Astrocyte (in vitro differentiated cells and primary cell): ENCODE measurements at regions not wholly inside any gene's neighbourhood (a gene's known extent, or its start where the extent isn't known, plus 50 kb on each side); places are given as distances from the start of the nearest gene placed in this dataset.

ENCODE experiments used
- DNase-seq: peaks from one replicate; pipeline ENCODE4 v3.0.0-alpha.2; 2010; ENCODE audit warnings: low read depth
- FAIRE-seq: peaks from 2 replicates; lab custom pipeline; 2011; peaks lifted over from hg19 to GRCh38; lab: Jason Lieb, UNC
- H2AFZ ChIP-seq: 2 replicates; pipeline ENCODE4 v1.6.0; 2012; ENCODE audit warnings: low read depth, low read length, inconsistent platforms
- H3K27ac ChIP-seq: 2 replicates; pipeline ENCODE4 v1.5.1; 2011; ENCODE audit warnings: low read depth, low read length, inconsistent platforms
- H3K27me3 ChIP-seq: 2 replicates; pipeline ENCODE4 v1.6.0; 2011; ENCODE audit warnings: low read length, inconsistent platforms; ENCODE audit not compliant: insufficient read depth
- H3K36me3 ChIP-seq: 2 replicates; pipeline ENCODE4 v1.5.1; 2011; ENCODE audit warnings: low read length, inconsistent platforms; ENCODE audit not compliant: insufficient read depth
- H3K4me1 ChIP-seq: 2 replicates; pipeline ENCODE4 v1.5.1; 2011; ENCODE audit warnings: low read length, inconsistent platforms; ENCODE audit not compliant: insufficient read depth
- H3K4me2 ChIP-seq: 2 replicates; pipeline ENCODE4 v1.6.0; 2012; ENCODE audit warnings: low read length, inconsistent platforms
- H3K4me3 ChIP-seq: 2 replicates; pipeline ENCODE4 v1.5.1; 2011; ENCODE audit warnings: low read depth, mild to moderate bottlenecking, low read length, inconsistent platforms; ENCODE audit not compliant: insufficient read depth
- H3K79me2 ChIP-seq: 2 replicates; pipeline ENCODE4 v1.6.0; 2012; ENCODE audit warnings: mild to moderate bottlenecking, low read length, inconsistent platforms; ENCODE audit not compliant: insufficient read depth
- H3K9ac ChIP-seq: 2 replicates; pipeline ENCODE4 v1.6.0; 2012; ENCODE audit warnings: mild to moderate bottlenecking, low read length, inconsistent platforms
- H3K9me3 ChIP-seq: 2 replicates; pipeline ENCODE4 v1.5.1; 2012; ENCODE audit warnings: low read depth, mild to moderate bottlenecking, low read length, inconsistent platforms; ENCODE audit not compliant: insufficient read depth
- H4K20me1 ChIP-seq: 2 replicates; pipeline ENCODE4 v1.6.0; 2012; ENCODE audit warnings: low read length, inconsistent platforms; ENCODE audit not compliant: insufficient read depth
- H3K27ac Mint-ChIP-seq: one replicate; pipeline ENCODE4 v1.8.0; 2021; ENCODE audit warnings: mild to moderate bottlenecking, mixed read lengths; ENCODE audit not compliant: unreplicated experiment
- H3K27me3 Mint-ChIP-seq: one replicate; pipeline ENCODE4 v1.8.0; 2021; ENCODE audit warnings: low read depth, mixed read lengths; ENCODE audit not compliant: unreplicated experiment
- H3K36me3 Mint-ChIP-seq: one replicate; pipeline ENCODE4 v1.8.0; 2021; ENCODE audit warnings: low read depth, mixed read lengths; ENCODE audit not compliant: unreplicated experiment
- H3K4me1 Mint-ChIP-seq: one replicate; pipeline ENCODE4 v1.8.0; 2021; ENCODE audit warnings: low read depth, mixed read lengths; ENCODE audit not compliant: unreplicated experiment
- H3K4me3 Mint-ChIP-seq: one replicate; pipeline ENCODE4 v1.8.0; 2021; ENCODE audit warnings: mild to moderate bottlenecking, moderate library complexity, mixed read lengths; ENCODE audit not compliant: unreplicated experiment
- H3K9me3 Mint-ChIP-seq: one replicate; pipeline ENCODE4 v1.8.0; 2021; ENCODE audit warnings: mild to moderate bottlenecking, mixed read lengths; ENCODE audit not compliant: unreplicated experiment
- CTCF ChIP-seq: IDR thresholded peaks from 2 replicates; pipeline ENCODE4 v1.5.1; 2011; ENCODE audit warnings: low read depth, mild to moderate bottlenecking, inconsistent platforms, low read length, moderate library complexity; ENCODE audit not compliant: insufficient read depth
- EZH2 ChIP-seq: IDR thresholded peaks from 2 replicates; pipeline ENCODE4 v1.6.1; 2012; ENCODE audit warnings: mild to moderate bottlenecking, low read length, inconsistent platforms; ENCODE audit not compliant: insufficient read depth

- no peaks in the 10 kb centered on the region for H3K9me3 Mint-ChIP-seq
- H3K27me3 Mint-ChIP-seq, result no peaks in the 10 kb centered on the region
- no peak for FAIRE-seq
- H3K79me2 ChIP-seq, result no peaks in the 10 kb centered on the region
- H3K9me3 ChIP-seq, result no peaks in the 10 kb centered on the region
- no peaks in the 10 kb centered on the region for H3K36me3 ChIP-seq
- H3K27ac Mint-ChIP-seq, result no peak overlapping the region
- H3K9ac ChIP-seq, result no peak overlapping the region
- no peaks in the 10 kb centered on the region for H3K27me3 ChIP-seq
- TF ChIP-seq CTCF, result no peak
- no peak for TF ChIP-seq EZH2
- no peak for DNase-seq
- no peak overlapping the region for H2AFZ ChIP-seq
- H4K20me1 ChIP-seq, result no peaks in the 10 kb centered on the region
- H3K4me3 ChIP-seq, result no peak overlapping the region
- H3K4me1 ChIP-seq, result no peaks in the 10 kb centered on the region
- H3K36me3 Mint-ChIP-seq, result no peaks in the 10 kb centered on the region
- H3K4me1 Mint-ChIP-seq, result peaks cover 3% of the 10 kb centered on the region
- no peak overlapping the region for H3K4me3 Mint-ChIP-seq
- no peak overlapping the region for H3K4me2 ChIP-seq
- no peak overlapping the region for H3K27ac ChIP-seq
These were observed 734.6 kb upstream of the SORCS1 start for GRCh38 chr10:107899075-107899474.

- Histone ChIP-seq H3K27ac (no peak overlapping the region), H3K9me3 (no peaks in the 10 kb centered on the region), H2AFZ (no peak overlapping the region), H3K4me1 (no peaks in the 10 kb centered on the region), H3K36me3 (no peaks in the 10 kb centered on the region), H3K4me2 (no peak overlapping the region), H3K27me3 (no peaks in the 10 kb centered on the region), H4K20me1 (no peaks in the 10 kb centered on the region), H3K4me3 (no peak overlapping the region), H3K79me2 (no peaks in the 10 kb centered on the region), H3K9ac (no peak overlapping the region)
- DNase-seq (no peak), FAIRE-seq (no peak)
- no peak overlapping the region for H3K4me3 Mint-ChIP-seq
- no peak overlapping the region for H3K27ac Mint-ChIP-seq
- peaks cover 3% of the 10 kb centered on the region for H3K4me1 Mint-ChIP-seq
- no peaks in the 10 kb centered on the region for H3K36me3 Mint-ChIP-seq
- no peaks in the 10 kb centered on the region for H3K9me3 Mint-ChIP-seq
- H3K27me3 Mint-ChIP-seq, result no peaks in the 10 kb centered on the region
- TF ChIP-seq CTCF (no peak), EZH2 (no peak)
These were observed 733.9 kb upstream of the SORCS1 start for GRCh38 chr10:107898392-107898791.

GRCh38 chr10:107894516-107894915 is 730.0 kb upstream of the SORCS1 start:
- no peaks in the 10 kb centered on the region for H3K27me3 Mint-ChIP-seq
- H3K36me3 ChIP-seq, result no peaks in the 10 kb centered on the region
- no peaks in the 10 kb centered on the region for H3K27me3 ChIP-seq
- no peak overlapping the region for H3K4me3 ChIP-seq
- TF ChIP-seq EZH2 (no peak), CTCF (no peak)
- H4K20me1 ChIP-seq, result no peaks in the 10 kb centered on the region
- peaks cover 3% of the 10 kb centered on the region for H3K4me1 Mint-ChIP-seq
- H3K9me3 ChIP-seq, result peaks cover 4% of the 10 kb centered on the region
- H3K79me2 ChIP-seq, result no peaks in the 10 kb centered on the region
- FAIRE-seq (peak; percentile 87), DNase-seq (no peak)
- no peak overlapping the region for H3K4me3 Mint-ChIP-seq
- H3K9me3 Mint-ChIP-seq, result no peaks in the 10 kb centered on the region
- H3K4me2 ChIP-seq, result no peak overlapping the region
- no peak overlapping the region for H3K9ac ChIP-seq
- H2AFZ ChIP-seq, result no peak overlapping the region
- H3K27ac Mint-ChIP-seq, result no peak overlapping the region
- no peaks in the 10 kb centered on the region for H3K4me1 ChIP-seq
- no peaks in the 10 kb centered on the region for H3K36me3 Mint-ChIP-seq
- H3K27ac ChIP-seq, result no peak overlapping the region
